Nephron (organoid): ENCODE measurements at regions not wholly inside any gene's neighbourhood (a gene's known extent, or its start where the extent isn't known, plus 50 kb on each side); places are given as distances from the start of the nearest gene placed in this dataset.
A peak's percentile ranks its signal among the peaks of the same experiment; 100 is the strongest.

Source experiments
- H3K27ac Mint-ChIP-seq, 3 experiments: 2 replicates each; pipeline ENCODE4 v1.8.0; 2020; ENCODE audit warnings: mixed read lengths in 3 of 3, mild to moderate bottlenecking in 2 of 3, moderate library complexity in 1 of 3
- H3K27me3 Mint-ChIP-seq: 2 replicates; pipeline ENCODE4 v1.8.0; 2021; ENCODE audit warnings: low read depth, mild to moderate bottlenecking, moderate library complexity, mixed read lengths
- H3K36me3 Mint-ChIP-seq: 2 replicates; pipeline ENCODE4 v1.8.0; 2020; ENCODE audit warnings: low read depth, mixed read lengths
- H3K4me1 Mint-ChIP-seq: 2 replicates; pipeline ENCODE4 v1.8.0; 2020; ENCODE audit warnings: mixed read lengths
- H3K4me3 Mint-ChIP-seq, 3 experiments: 2 replicates each; pipeline ENCODE4 v1.8.0; 2020; ENCODE audit warnings: mild to moderate bottlenecking in 3 of 3, mixed read lengths in 3 of 3, moderate library complexity in 2 of 3
- H3K9me3 Mint-ChIP-seq: 2 replicates; pipeline ENCODE4 v1.8.0; 2020; ENCODE audit warnings: mixed read lengths
- TF ChIP-seq, protein P1 (sequence below), 3 experiments: fragments of 200-600 bp; sonication (generic); IDR thresholded peaks; one replicate each; pipeline ENCODE4 v1.5.0; 2021; ENCODE audit warnings: antibody characterized with exemption in 3 of 3; ENCODE audit not compliant: unreplicated experiment in 3 of 3

DNA sequence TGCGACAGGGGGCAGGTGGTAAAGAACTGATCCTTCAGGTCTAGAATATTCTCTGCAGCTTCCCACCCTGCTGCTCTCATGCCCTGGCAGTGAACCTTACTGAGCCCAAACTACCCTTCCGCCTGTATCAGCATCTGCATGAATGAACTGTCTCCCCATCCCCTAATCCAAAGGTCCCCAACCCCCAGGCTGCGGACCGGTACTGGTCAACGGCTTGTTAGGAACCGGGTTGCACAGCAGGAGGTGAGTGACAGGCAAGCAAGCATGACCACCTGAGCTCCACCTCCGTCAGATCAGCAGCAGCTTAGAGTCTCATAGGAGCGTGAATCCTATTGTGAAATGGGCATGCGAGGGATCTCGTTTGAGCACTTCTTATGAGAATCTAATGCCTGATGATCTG lies 58.2 kb upstream of the LMO1 start:
- no peak overlapping the region for H3K4me3 Mint-ChIP-seq
- H3K36me3 Mint-ChIP-seq: no peaks in the 10 kb centered on the region
- peaks cover 48% of the 10 kb centered on the region for H3K27me3 Mint-ChIP-seq
- TF ChIP-seq, protein P1, sequence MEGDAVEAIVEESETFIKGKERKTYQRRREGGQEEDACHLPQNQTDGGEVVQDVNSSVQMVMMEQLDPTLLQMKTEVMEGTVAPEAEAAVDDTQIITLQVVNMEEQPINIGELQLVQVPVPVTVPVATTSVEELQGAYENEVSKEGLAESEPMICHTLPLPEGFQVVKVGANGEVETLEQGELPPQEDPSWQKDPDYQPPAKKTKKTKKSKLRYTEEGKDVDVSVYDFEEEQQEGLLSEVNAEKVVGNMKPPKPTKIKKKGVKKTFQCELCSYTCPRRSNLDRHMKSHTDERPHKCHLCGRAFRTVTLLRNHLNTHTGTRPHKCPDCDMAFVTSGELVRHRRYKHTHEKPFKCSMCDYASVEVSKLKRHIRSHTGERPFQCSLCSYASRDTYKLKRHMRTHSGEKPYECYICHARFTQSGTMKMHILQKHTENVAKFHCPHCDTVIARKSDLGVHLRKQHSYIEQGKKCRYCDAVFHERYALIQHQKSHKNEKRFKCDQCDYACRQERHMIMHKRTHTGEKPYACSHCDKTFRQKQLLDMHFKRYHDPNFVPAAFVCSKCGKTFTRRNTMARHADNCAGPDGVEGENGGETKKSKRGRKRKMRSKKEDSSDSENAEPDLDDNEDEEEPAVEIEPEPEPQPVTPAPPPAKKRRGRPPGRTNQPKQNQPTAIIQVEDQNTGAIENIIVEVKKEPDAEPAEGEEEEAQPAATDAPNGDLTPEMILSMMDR (IDR thresholded peaks at IDR 0.05; ENCODE audit: unreplicated experiment in 3 of 3): no peak
- no peaks in the 10 kb centered on the region for H3K4me1 Mint-ChIP-seq
- H3K9me3 Mint-ChIP-seq: peaks cover 3% of the 10 kb centered on the region
- H3K27ac Mint-ChIP-seq: no peak overlapping the region

DNA sequence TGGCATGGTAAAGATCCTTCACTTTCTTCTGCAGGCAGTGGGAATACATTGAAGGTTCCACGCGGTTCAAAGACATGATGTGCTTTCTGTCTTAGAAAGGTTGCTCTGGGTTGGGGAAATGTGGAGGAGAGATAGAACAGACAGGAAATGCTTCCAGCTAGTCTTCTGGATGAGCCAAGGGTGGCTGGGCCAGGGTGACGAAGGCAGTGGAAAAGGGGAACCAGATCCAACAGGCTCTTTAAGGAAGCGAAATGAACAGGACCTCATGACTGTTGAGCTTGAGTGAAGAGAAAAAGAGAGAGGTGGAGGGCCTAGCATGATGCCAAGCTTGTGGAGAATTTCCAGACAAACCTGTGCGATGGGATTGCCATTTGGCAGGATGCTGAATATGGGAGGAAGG lies 56.4 kb upstream of the LMO1 start:
- Mint-ChIP-seq H3K27ac (no peak overlapping the region), H3K9me3 (peaks cover 3% of the 10 kb centered on the region), H3K36me3 (no peaks in the 10 kb centered on the region), H3K4me3 (no peak overlapping the region), H3K27me3 (peaks cover 53% of the 10 kb centered on the region), H3K4me1 (peaks cover 12% of the 10 kb centered on the region)
- TF ChIP-seq, protein P1 (IDR thresholded peaks at IDR 0.05; ENCODE audit: unreplicated experiment in 3 of 3): no peak

DNA sequence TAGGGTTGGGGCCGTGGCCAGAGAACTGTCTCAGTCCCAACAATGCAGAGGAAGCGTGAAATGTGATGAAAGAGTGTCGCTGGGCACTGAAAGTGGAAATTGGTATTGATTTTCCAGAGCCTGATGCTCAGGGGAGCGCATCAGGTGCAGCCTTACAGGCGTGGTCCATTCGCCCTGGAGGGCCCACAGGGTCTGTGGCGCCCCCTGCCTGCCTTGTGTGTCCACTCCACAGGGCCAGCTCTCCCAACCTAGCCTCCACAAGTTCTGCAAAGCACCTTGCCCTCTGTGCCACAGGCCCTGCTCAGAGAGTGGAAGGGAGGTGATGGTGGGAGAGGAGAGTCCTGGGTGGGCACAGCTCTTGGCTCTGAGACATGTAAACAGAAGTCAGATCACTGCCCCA lies 54.9 kb upstream of the LMO1 start:
- Mint-ChIP-seq H3K9me3 (peaks cover 3% of the 10 kb centered on the region), H3K27ac (no peak overlapping the region), H3K4me3 (no peak overlapping the region), H3K36me3 (no peaks in the 10 kb centered on the region), H3K27me3 (peaks cover 50% of the 10 kb centered on the region), H3K4me1 (peaks cover 12% of the 10 kb centered on the region)
- TF ChIP-seq, protein P1 (IDR thresholded peaks at IDR 0.05; ENCODE audit: unreplicated experiment in 3 of 3): peak in 1 of 3 experiments; percentile 24

DNA sequence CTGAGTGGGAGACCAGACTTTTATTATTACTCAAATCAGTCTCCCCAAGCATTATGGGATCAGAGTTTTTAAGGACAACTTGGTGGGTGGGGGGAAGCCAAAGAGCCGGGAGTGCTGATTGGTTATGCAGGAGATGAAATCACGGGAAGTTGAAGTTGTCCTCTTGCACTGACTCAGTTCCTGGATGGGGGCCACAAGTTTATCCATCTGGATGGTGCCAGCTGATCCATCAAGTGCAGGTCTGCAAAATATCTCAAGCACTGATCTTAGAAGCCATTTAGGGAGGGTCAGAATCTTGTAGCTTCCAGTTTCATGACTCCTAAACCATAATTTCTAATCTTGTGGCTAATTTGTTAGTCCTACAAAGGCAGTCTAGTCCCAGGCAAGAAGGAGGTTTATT lies 53.5 kb upstream of the LMO1 start:
- Mint-ChIP-seq H3K27ac (no peak overlapping the region), H3K27me3 (peaks cover 51% of the 10 kb centered on the region), H3K36me3 (no peaks in the 10 kb centered on the region), H3K9me3 (peaks cover 3% of the 10 kb centered on the region), H3K4me1 (peaks cover 12% of the 10 kb centered on the region), H3K4me3 (no peak overlapping the region)
- TF ChIP-seq, protein P1 (IDR thresholded peaks at IDR 0.05; ENCODE audit: unreplicated experiment in 3 of 3): no peak

DNA sequence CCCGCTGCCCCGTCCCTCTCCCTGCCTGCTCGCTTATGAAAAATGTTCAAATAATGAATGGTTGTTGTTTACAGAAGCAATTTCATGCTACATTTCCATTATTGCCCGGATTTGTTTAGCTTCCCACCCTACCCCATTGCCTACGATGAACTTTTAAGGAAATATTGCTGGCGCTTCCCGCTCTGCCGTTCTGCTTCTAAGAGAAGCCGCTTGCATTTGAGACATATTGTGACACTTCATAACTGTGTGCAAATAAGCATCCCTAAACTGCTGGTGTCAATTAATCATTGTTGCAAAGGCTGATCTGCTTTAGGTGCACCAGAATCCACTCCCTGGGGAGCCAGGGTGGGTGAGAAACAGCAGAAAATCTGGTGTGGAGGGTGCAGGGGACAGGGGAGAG lies 52.3 kb upstream of the LMO1 start:
- Mint-ChIP-seq H3K36me3 (no peaks in the 10 kb centered on the region), H3K27me3 (peaks cover 40% of the 10 kb centered on the region), H3K4me3 (peak overlapping the region in 1 of 3 experiments; percentile 11), H3K27ac (peak overlapping the region in 1 of 3 experiments; percentile 7), H3K4me1 (peaks cover 12% of the 10 kb centered on the region), H3K9me3 (peaks cover 3% of the 10 kb centered on the region)
- TF ChIP-seq, protein P1 (IDR thresholded peaks at IDR 0.05; ENCODE audit: unreplicated experiment in 3 of 3): no peak

DNA sequence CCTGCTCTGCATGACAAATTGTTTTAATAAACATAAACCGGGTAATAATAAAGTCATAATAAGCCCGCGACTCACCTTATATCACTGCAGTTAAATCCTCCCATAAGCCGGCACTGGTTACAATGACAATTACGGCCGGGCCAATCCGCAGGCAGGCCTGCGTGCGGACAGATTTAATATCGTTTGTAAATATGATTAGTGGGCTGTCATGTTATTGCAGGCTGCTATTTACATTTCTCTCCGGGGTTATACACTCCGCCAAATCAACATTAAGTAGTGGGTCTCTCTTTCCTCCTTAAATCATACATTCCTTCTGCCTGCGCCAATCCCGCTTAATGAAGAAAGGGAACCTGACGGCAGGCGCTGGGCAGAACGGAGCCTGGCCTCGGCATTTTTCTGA lies 51.8 kb upstream of the LMO1 start:
- H3K36me3 Mint-ChIP-seq: no peaks in the 10 kb centered on the region
- peak overlapping the region in 1 of 3 experiments; percentile 22 for H3K27ac Mint-ChIP-seq
- peak overlapping the region in 1 of 3 experiments; percentile 18 for H3K4me3 Mint-ChIP-seq
- peaks cover 40% of the 10 kb centered on the region for H3K27me3 Mint-ChIP-seq
- peaks cover 12% of the 10 kb centered on the region for H3K4me1 Mint-ChIP-seq
- TF ChIP-seq, protein P1 (IDR thresholded peaks at IDR 0.05; ENCODE audit: unreplicated experiment in 3 of 3): no peak
- H3K9me3 Mint-ChIP-seq: peaks cover 3% of the 10 kb centered on the region
